ENCODE measurements at regions not wholly inside any gene's neighbourhood (a gene's known extent, or its start where the extent isn't known, plus 50 kb on each side); places are given as distances from the start of the nearest gene placed in this dataset.

DNA sequence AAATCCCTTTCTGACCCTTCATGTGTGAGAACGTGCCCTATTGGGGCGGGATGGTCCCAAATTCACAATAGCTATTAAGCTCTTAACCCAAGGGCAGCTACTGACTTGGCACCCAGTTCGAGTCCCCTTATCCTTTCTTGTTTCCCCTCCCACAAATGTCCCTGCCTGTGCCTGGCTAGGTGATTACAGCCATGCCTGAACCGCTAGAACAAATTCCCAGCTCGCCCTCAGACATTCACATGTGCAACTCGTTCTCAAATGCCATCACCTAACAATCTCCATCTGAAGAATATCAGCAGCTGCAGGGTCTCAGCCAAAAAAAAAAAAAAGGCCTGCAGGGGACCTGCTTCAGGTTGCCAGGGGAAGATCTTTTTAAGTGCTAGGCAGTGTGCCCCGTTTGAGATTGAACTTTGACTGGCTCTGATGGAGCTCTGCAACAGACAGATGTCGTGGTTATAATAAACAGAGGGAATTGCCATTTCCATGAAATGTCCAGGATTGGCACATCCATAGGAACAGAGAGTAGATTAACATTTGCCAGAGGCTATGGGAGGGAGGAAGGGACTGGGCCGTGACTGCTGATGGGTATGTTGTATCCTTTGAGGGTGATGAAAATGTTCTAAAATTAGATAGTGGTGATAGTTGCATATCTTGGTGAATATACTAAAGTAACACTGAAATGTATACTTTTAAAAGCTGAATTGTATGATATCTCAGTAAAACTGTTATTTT, 347.2 kb upstream of the WWC1 start:
- TF ChIP-seq, protein P1, sequence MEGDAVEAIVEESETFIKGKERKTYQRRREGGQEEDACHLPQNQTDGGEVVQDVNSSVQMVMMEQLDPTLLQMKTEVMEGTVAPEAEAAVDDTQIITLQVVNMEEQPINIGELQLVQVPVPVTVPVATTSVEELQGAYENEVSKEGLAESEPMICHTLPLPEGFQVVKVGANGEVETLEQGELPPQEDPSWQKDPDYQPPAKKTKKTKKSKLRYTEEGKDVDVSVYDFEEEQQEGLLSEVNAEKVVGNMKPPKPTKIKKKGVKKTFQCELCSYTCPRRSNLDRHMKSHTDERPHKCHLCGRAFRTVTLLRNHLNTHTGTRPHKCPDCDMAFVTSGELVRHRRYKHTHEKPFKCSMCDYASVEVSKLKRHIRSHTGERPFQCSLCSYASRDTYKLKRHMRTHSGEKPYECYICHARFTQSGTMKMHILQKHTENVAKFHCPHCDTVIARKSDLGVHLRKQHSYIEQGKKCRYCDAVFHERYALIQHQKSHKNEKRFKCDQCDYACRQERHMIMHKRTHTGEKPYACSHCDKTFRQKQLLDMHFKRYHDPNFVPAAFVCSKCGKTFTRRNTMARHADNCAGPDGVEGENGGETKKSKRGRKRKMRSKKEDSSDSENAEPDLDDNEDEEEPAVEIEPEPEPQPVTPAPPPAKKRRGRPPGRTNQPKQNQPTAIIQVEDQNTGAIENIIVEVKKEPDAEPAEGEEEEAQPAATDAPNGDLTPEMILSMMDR (IDR thresholded peaks at IDR 0.05; ENCODE audit: borderline replicate concordance, insufficient read depth, low read depth, low read length), result no peak
- no peak overlapping the region for H3K4me3 ChIP-seq (ENCODE audit: low read depth, low read length)

DNA sequence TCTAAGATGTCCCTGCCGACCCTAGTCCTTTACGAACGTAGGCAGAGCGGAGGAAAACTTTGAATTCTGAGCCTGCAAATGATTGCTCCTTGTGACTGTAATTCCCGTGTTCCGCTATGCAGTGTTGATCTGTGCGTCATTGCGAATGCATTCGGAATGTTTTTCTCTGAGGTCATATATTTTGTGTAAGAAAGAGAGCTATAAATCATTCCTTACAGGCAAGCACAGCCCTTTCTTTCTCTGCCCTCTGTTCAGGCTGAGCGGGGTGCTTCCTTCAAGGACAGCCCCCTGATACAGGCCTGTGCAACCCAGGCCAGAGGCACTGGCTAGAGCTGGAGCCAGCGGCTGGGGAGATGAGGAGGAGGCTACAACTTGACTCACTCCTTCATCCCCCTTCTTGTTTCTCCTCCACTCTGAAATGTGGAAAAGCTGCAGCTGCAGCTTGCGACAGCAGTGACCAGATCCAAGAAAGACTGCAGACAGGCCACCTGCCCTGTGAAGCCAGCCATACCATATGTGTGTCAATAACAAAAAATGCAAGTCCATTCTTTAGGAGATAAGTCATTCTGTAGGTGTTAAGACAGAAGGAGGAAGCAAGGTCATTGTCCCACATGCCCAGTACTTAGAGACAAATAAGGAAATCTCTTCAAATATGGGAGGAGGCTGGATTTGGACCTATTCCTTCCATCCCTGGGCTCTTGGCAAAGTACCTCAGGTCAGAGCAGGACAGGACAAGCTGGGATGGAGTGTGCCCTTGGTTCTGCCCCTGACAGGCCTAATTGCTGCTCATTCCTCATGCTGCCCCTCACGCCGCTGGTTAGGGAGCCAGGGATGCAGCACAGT, 345.7 kb upstream of the WWC1 start:
- no peak overlapping the region for H3K4me3 ChIP-seq (ENCODE audit: low read depth, low read length)
- TF ChIP-seq, protein P1 (IDR thresholded peaks at IDR 0.05; ENCODE audit: borderline replicate concordance, insufficient read depth, low read depth, low read length), result no peak

DNA sequence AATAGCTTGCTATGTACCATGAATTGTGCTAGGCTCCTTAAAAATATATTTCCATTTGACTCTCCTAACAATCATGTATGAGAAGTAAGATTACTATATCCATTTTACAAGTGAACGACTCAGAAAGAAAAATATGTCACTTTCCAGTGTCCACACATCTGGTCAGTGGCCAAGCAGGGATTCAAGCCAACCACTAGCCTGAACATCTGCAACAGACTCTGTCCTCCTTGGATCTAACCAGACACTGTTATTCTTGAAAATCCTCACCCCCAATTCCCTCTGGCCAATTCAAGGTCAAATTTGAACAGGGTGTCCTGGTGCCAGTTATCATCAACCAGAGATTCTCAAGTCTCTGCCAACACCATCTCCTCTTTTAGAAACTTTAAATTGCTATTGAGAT, 344.1 kb upstream of the WWC1 start:
- TF ChIP-seq, protein P1 (IDR thresholded peaks at IDR 0.05; ENCODE audit: borderline replicate concordance, insufficient read depth, low read depth, low read length), result no peak
- no peak overlapping the region for H3K4me3 ChIP-seq (ENCODE audit: low read depth, low read length)

DNA sequence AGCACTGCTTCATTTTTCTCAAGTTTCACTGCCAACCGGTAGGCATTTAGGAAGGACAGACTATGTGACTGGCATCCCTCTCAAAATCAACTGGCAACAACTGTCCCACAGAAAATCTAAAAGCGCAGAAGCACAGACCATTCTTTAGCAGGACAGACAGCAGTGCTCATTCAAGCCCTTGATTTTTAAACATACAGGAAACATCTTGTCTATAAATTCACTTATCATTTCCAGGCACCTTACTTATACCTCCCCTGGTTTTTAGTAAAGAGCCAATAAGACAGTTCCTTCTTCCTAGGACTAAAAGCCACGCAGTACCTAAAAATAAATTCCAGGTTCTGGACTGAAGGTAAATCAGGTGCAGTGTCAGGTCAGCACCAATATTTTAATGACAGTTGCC, 343.2 kb upstream of the WWC1 start:
- TF ChIP-seq, protein P1 (IDR thresholded peaks at IDR 0.05; ENCODE audit: borderline replicate concordance, insufficient read depth, low read depth, low read length), result no peak
- H3K4me3 ChIP-seq (ENCODE audit: low read depth, low read length), result no peak overlapping the region

DNA sequence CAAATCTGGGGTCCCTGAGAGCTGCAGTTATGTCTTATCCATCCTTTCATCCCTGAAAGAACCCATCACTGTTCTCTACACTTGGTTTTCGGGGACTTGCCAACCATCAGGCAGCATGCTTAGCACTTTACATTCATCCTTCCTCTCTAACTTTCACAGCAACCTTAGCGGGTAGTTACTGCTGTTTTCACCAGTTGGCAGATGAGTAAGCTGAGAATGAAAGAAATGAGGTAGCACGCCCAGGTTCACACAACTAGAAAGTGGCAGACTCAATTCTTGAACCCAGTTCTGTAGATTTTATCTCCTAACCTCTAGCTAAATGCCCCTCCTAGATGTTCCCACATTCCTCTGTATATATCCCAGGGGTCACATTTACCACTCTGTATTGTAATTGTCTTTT, 342.0 kb upstream of the WWC1 start:
- TF ChIP-seq, protein P1 (IDR thresholded peaks at IDR 0.05; ENCODE audit: borderline replicate concordance, insufficient read depth, low read depth, low read length), result no peak
- no peak overlapping the region for H3K4me3 ChIP-seq (ENCODE audit: low read depth, low read length)

DNA sequence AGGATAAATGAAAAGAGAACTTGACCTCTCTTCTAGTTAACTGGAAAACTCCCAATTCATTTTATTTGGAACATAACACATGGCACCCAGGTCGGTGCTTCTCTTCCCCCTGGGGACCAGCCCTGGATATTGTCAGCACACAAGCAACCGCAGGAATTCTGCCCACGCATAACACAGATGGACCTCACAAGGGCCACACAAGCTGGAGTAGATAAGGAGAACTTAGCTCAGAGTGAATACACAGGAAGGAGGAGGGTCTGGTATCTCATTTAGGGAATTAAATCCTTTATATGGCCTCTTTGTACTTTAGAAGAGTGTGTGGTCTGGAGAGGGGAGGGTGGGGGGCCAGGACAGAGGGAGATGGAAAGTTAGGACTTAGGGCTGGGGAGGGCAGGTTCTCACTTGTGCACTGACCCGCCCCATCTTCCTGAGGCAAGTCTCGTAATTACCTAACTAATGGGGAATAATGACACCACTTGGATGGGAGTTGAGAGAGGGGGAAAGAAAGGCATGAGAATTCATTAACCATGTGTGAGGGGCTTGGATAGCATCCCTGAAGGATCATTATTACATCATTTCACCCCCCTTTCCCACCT, 341.2 kb upstream of the WWC1 start:
- no peak overlapping the region for H3K4me3 ChIP-seq (ENCODE audit: low read depth, low read length)
- TF ChIP-seq, protein P1 (IDR thresholded peaks at IDR 0.05; ENCODE audit: borderline replicate concordance, insufficient read depth, low read depth, low read length), result no peak

Measured in GM12875 (cell line).